AG04449 (cell line): ENCODE measurements at regions not wholly inside any gene's neighbourhood (a gene's known extent, or its start where the extent isn't known, plus 50 kb on each side); places are given as distances from the start of the nearest gene placed in this dataset.

Source experiments
- CTCF ChIA-PET: fragments of 350-600 bp; formaldehyde crosslinking; extraction: SDS; loops from one replicate; lab custom pipeline; 2021; ENCODE audit warnings: antibody characterized with exemption; lab: Yijun Ruan, JAX
- POLR2A ChIA-PET: fragments of 400-600, 350-600 bp; formaldehyde crosslinking; extraction: SDS; loops from one replicate; lab custom pipeline; 2020; ENCODE audit warnings: antibody characterized with exemption, inconsistent platforms; lab: Yijun Ruan, JAX
- DNase-seq: peaks from one replicate; pipeline ENCODE4 v3.0.0-alpha.2; 2010; ENCODE audit warnings: low read depth, low spot score
- H3K4me3 ChIP-seq: 2 replicates; pipeline ENCODE4 v1.5.1; 2011; ENCODE audit warnings: low read depth, mild to moderate bottlenecking, control low read depth, low read length
- TF ChIP-seq, protein P1 (sequence below): IDR thresholded peaks from one replicate; pipeline ENCODE4 v1.5.1; 2011; ENCODE audit warnings: mild to moderate bottlenecking, moderate library complexity, low read length, control low read depth, inconsistent platforms; ENCODE audit not compliant: insufficient read depth; ENCODE audit errors: missing control alignments

- no peak for DNase-seq
- POLR2A ChIA-PET, result no interaction called here
- TF ChIP-seq, protein P1, sequence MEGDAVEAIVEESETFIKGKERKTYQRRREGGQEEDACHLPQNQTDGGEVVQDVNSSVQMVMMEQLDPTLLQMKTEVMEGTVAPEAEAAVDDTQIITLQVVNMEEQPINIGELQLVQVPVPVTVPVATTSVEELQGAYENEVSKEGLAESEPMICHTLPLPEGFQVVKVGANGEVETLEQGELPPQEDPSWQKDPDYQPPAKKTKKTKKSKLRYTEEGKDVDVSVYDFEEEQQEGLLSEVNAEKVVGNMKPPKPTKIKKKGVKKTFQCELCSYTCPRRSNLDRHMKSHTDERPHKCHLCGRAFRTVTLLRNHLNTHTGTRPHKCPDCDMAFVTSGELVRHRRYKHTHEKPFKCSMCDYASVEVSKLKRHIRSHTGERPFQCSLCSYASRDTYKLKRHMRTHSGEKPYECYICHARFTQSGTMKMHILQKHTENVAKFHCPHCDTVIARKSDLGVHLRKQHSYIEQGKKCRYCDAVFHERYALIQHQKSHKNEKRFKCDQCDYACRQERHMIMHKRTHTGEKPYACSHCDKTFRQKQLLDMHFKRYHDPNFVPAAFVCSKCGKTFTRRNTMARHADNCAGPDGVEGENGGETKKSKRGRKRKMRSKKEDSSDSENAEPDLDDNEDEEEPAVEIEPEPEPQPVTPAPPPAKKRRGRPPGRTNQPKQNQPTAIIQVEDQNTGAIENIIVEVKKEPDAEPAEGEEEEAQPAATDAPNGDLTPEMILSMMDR, result no peak
- no peak overlapping the region for H3K4me3 ChIP-seq
- CTCF ChIA-PET, result no interaction called here
Measured at GRCh38 chr6:50935442-50935841, 116.8 kb downstream of the TFAP2B start.

DNA sequence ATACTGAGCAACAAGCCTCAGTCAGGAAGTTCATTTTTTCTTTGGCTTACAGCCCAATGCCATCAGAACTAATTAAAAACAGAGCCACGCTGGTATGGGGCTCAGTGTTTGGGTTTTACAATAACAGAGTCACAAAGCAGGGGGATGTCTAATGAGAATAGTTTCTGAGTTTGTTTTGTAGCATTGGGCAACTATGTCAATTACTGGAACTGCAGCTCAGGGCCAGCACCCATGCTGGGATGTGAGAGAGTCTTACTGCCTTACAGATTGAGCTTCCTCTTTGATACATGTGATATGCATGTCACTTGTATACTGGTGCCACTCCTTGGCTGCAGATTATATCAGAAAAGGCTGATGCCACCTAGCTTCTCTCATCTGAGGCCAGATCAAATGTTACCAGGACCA is 117.6 kb downstream of the TFAP2B start:
- ChIA-PET POLR2A (no interaction called here), CTCF (no interaction called here)
- no peak overlapping the region for H3K4me3 ChIP-seq
- no peak for DNase-seq
- TF ChIP-seq, protein P1, result no peak

- TF ChIP-seq, protein P1, result no peak
- CTCF ChIA-PET, result no interaction called here
- DNase-seq, result no peak
Measured at GRCh38 chr6:50939931-50940330, 121.3 kb downstream of the TFAP2B start.

DNA sequence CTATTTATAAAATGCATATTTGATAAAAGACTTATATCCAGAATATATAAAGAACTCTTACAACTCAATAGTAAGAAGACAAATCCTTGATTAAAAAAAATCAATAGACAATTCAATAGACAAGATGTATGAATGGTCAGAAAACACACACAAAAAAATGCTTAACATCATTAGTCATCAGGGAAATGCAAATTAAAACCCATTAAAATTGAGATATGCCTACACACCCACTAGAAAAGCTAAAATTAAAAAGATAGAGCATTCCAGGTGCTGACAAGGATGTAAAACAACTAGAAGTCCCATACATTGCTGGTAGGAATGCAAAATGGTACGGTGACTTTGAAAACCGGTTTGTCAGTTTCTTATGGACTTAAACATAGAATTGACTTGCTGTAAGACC is 127.1 kb downstream of the TFAP2B start:
- no peak for DNase-seq
- ChIA-PET CTCF (no interaction called here), POLR2A (no interaction called here)
- TF ChIP-seq, protein P1, result no peak
- no peak overlapping the region for H3K4me3 ChIP-seq

More at GRCh38 chr6:50939931-50940330, 121.3 kb downstream of the TFAP2B start:
- H3K4me3 ChIP-seq, result no peak overlapping the region
- POLR2A ChIA-PET, result no interaction called here

DNA sequence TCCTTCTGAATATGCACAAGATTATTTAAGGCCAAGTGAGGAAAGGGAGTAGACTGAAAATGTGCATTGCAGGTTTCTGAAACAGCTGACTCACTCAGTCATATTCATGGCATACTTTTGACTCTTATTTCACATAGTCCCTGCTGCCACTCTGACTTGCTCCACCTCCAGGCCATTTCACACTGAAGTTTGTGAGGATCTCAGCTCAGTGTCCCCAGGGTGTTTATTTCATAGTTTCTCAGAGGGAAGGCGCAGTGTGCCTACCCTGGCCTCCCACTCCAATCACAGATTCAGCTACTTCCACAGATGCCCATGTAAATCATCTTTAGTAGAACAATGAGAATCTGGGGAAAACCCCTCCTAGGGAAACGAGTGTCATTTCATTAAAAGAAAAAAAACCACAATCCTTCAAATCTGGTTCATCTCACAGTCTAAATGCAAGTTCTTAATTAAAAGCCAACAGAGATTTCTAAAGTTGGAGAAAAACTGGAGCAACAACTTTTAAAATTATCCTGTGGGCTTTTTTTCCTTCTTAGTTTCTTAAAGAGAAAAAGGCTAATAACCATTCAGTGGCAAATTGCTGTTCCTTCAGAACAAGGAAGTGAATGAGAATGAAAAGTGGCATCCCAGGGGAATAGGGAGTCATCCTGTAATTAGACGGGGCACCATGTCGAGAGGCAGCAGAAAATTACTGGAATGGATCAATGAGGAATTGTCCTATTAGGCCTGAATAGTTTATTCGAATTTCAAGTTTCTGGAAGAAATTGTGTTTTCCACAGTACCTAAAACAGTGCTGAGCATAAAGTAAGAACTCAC is 133.6 kb downstream of the TFAP2B start:
- CTCF ChIA-PET, result no interaction called here

DNA sequence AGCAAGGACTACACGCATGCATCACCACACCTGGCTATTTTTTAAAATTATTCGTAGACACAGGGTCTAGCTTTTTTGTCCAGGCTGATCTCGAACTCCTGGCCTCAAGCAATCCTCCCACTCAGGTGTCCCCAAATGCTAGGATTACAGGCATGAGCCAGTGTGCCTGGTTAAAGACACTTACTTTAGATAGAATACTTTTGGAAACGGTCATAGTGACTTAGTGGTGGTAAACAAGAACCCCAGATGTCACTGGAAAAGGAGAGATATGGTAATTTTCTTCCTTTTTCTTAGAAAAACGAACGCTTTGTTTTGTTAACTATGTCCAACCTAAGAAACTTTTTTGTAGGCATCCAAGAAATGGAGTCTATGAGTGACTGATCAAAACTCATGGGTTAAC is 137.3 kb downstream of the TFAP2B start:
- H3K4me3 ChIP-seq, result no peak overlapping the region
- ChIA-PET CTCF (no interaction called here), POLR2A (no interaction called here)
- TF ChIP-seq, protein P1, result no peak
- DNase-seq, result no peak

More for the DNA sequence above, 133.6 kb downstream of the TFAP2B start:
- no peak for DNase-seq
- POLR2A ChIA-PET, result no interaction called here
- TF ChIP-seq, protein P1, result no peak
- H3K4me3 ChIP-seq, result no peak overlapping the region
